OCI-LY7 (cell line): ENCODE measurements at regions not wholly inside any gene's neighbourhood (a gene's known extent, or its start where the extent isn't known, plus 50 kb on each side); places are given as distances from the start of the nearest gene placed in this dataset.

ENCODE experiments used
- EZH2phosphoT487 ChIP-seq: fragments of 200-600 bp; sonication (generic); IDR thresholded peaks from 2 replicates; pipeline ENCODE4 v1.6.1; 2018; ENCODE audit warnings: low read depth, borderline replicate concordance, mild to moderate bottlenecking, mixed run types, antibody characterized with exemption, low read length, moderate library complexity, mixed read lengths
- TF ChIP-seq, protein P1 (sequence below): fragments of 200-600 bp; sonication (generic); conservative IDR thresholded peaks from 2 replicates; pipeline ENCODE4 v1.5.1; 2014; ENCODE audit warnings: mild to moderate bottlenecking, antibody characterized with exemption, low read length, moderate library complexity, mixed read lengths

DNA sequence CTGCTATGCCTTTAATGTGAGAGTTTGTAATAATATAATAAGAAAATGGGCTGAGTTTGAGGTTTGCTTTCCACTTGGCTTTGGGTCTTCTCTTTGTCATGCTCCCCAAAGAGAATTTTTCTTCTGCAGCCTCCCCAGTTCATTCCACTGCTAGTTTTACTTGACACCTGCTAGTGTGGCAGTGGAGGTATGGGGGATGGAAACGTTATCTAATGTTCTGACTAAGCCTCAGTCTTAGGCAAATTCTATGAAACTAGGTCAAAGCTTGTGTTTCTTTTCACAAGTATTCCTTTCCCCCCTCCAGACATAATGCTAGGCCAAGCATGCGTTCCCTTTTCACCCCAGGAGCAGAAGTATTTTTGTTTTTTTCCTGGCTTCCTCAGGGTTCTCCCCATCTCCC, 67.5 kb downstream of the PPP1R2C start:
- TF ChIP-seq, protein P1, sequence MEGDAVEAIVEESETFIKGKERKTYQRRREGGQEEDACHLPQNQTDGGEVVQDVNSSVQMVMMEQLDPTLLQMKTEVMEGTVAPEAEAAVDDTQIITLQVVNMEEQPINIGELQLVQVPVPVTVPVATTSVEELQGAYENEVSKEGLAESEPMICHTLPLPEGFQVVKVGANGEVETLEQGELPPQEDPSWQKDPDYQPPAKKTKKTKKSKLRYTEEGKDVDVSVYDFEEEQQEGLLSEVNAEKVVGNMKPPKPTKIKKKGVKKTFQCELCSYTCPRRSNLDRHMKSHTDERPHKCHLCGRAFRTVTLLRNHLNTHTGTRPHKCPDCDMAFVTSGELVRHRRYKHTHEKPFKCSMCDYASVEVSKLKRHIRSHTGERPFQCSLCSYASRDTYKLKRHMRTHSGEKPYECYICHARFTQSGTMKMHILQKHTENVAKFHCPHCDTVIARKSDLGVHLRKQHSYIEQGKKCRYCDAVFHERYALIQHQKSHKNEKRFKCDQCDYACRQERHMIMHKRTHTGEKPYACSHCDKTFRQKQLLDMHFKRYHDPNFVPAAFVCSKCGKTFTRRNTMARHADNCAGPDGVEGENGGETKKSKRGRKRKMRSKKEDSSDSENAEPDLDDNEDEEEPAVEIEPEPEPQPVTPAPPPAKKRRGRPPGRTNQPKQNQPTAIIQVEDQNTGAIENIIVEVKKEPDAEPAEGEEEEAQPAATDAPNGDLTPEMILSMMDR = no peak
- TF ChIP-seq EZH2phosphoT487 = no peak
